ENCODE measurements at regions not wholly inside any gene's neighbourhood (a gene's known extent, or its start where the extent isn't known, plus 50 kb on each side); places are given as distances from the start of the nearest gene placed in this dataset.

DNA sequence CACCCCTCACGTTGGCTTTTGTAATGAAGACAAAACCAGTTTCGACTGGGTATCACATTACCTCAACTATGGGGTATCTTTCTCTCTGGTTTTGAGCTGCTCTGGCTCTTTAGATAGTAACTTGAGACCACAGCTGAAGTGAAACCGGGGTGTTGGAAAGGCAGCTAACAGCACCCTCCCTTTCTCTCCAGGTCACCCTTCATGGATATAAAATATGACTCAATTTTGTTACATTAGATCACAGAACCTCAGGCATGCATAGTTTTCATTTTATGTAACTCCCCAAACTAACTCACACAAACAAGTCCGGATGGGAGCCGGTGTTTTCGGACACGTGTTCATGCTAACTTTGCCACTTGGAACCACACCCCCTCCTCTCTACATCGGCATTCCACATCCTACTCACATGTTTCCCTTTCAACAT lies 90.7 kb downstream of the NR2F2 start:
- Histone ChIP-seq H3K27ac (ENCODE audit: low read depth, low read length, poor library complexity, severe bottlenecking) (no peak overlapping the region), H3K4me1 (ENCODE audit: insufficient read depth, low read length, poor library complexity, severe bottlenecking) (no peaks in the 10 kb centered on the region), H3K4me2 (ENCODE audit: low read length) (no peak overlapping the region), H4K20me1 (ENCODE audit: insufficient read depth, low read length) (no peaks in the 10 kb centered on the region), H2AFZ (ENCODE audit: low read length) (no peak overlapping the region), H3K36me3 (ENCODE audit: insufficient read depth, low read length) (no peaks in the 10 kb centered on the region), H3K9me2 (ENCODE audit: insufficient read depth, low read length) (no peaks in the 10 kb centered on the region), H3K79me2 (ENCODE audit: insufficient read depth, low read depth, low read length) (no peaks in the 10 kb centered on the region), H3K9me3 (ENCODE audit: low read length) (no peaks in the 10 kb centered on the region), H3K4me3 (ENCODE audit: low read depth, low read length, poor library complexity, severe bottlenecking) (no peak overlapping the region)
- no TSS peak for BruUV-seq (replicated peaks)
- intact Hi-C loops (cut with micrococcal nuclease; ENCODE audit: unreplicated experiment) = no loop called here
- TF ChIP-seq CTCF (conservative IDR thresholded peaks at IDR 0.05; ENCODE audit: low read length) = no peak
- no peak for TF ChIP-seq EZH2phosphoT487 (IDR thresholded peaks at IDR 0.05; ENCODE audit: borderline replicate concordance, low read depth, low read length)
- POLR2A ChIA-PET = no interaction called here
- CTCF ChIA-PET (ENCODE audit: unreplicated experiment) = no interaction called here
- no peak for DNase-seq (ENCODE audit: low spot score)

GRCh38 chr15:96422125-96422524 lies 91.6 kb downstream of the NR2F2 start:
- H3K9me3 ChIP-seq (ENCODE audit: low read length) = no peaks in the 10 kb centered on the region
- no peak overlapping the region for H3K4me2 ChIP-seq (ENCODE audit: low read length)
- no TSS peak for BruUV-seq (replicated peaks)
- no peak overlapping the region for H2AFZ ChIP-seq (ENCODE audit: low read length)
- no peaks in the 10 kb centered on the region for H3K79me2 ChIP-seq (ENCODE audit: insufficient read depth, low read depth, low read length)
- intact Hi-C loops (cut with micrococcal nuclease; ENCODE audit: unreplicated experiment) = no loop called here
- H3K4me1 ChIP-seq (ENCODE audit: insufficient read depth, low read length, poor library complexity, severe bottlenecking) = no peaks in the 10 kb centered on the region
- no peak overlapping the region for H3K4me3 ChIP-seq (ENCODE audit: low read depth, low read length, poor library complexity, severe bottlenecking)
- DNase-seq (ENCODE audit: low spot score) = no peak
- H3K27ac ChIP-seq (ENCODE audit: low read depth, low read length, poor library complexity, severe bottlenecking) = no peak overlapping the region
- CTCF ChIA-PET (ENCODE audit: unreplicated experiment) = no interaction called here
- no peaks in the 10 kb centered on the region for H3K36me3 ChIP-seq (ENCODE audit: insufficient read depth, low read length)
- POLR2A ChIA-PET = interaction anchor here (0.6 kb wide), 1 partner anchor 45 kb away, joined by 3 read pairs; no protein-coding TSS in a partner anchor
- H4K20me1 ChIP-seq (ENCODE audit: insufficient read depth, low read length) = no peaks in the 10 kb centered on the region
- TF ChIP-seq EZH2phosphoT487 (IDR thresholded peaks at IDR 0.05; ENCODE audit: borderline replicate concordance, low read depth, low read length) = no peak
- TF ChIP-seq CTCF (conservative IDR thresholded peaks at IDR 0.05; ENCODE audit: low read length) = no peak
- H3K9me2 ChIP-seq (ENCODE audit: insufficient read depth, low read length) = no peaks in the 10 kb centered on the region

DNA sequence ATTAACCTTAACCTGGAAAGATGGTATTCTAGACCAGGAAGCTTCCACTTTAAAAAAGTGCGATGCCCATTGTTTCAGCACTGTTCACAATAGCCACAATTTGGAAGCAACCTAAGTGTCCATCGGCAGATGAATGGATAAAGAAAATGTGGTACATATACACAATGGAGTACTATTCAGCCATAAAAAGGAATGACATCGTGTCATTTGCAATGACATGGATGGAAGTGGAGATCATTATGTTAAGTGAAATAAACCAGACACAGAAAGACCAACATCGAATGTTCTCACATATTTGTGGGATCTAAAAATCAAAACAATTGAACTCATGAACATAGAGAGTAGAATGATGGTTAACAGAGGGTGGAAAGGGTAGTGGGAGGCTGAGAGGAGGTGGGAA lies 94.2 kb downstream of the NR2F2 start:
- intact Hi-C loops (cut with micrococcal nuclease; ENCODE audit: unreplicated experiment) = no loop called here
- Histone ChIP-seq H3K9me2 (ENCODE audit: insufficient read depth, low read length) (no peaks in the 10 kb centered on the region), H3K4me3 (ENCODE audit: low read depth, low read length, poor library complexity, severe bottlenecking) (no peak overlapping the region), H3K36me3 (ENCODE audit: insufficient read depth, low read length) (no peaks in the 10 kb centered on the region), H3K4me2 (ENCODE audit: low read length) (no peak overlapping the region), H3K4me1 (ENCODE audit: insufficient read depth, low read length, poor library complexity, severe bottlenecking) (no peaks in the 10 kb centered on the region), H3K79me2 (ENCODE audit: insufficient read depth, low read depth, low read length) (no peaks in the 10 kb centered on the region), H2AFZ (ENCODE audit: low read length) (no peak overlapping the region), H3K9me3 (ENCODE audit: low read length) (no peaks in the 10 kb centered on the region), H4K20me1 (ENCODE audit: insufficient read depth, low read length) (no peaks in the 10 kb centered on the region), H3K27ac (ENCODE audit: low read depth, low read length, poor library complexity, severe bottlenecking) (no peak overlapping the region)
- DNase-seq (ENCODE audit: low spot score) = no peak
- no TSS peak for BruUV-seq (replicated peaks)
- ChIA-PET CTCF (ENCODE audit: unreplicated experiment) (no interaction called here), POLR2A (interaction anchor here (0.5 kb wide), 1 partner anchor 26 kb away, joined by 3 read pairs; no protein-coding TSS in a partner anchor)
- no peak for TF ChIP-seq EZH2phosphoT487 (IDR thresholded peaks at IDR 0.05; ENCODE audit: borderline replicate concordance, low read depth, low read length)
- TF ChIP-seq CTCF (conservative IDR thresholded peaks at IDR 0.05; ENCODE audit: low read length) = no peak
